ENCODE measurements at regions not wholly inside any gene's neighbourhood (a gene's known extent, or its start where the extent isn't known, plus 50 kb on each side); places are given as distances from the start of the nearest gene placed in this dataset.

DNA sequence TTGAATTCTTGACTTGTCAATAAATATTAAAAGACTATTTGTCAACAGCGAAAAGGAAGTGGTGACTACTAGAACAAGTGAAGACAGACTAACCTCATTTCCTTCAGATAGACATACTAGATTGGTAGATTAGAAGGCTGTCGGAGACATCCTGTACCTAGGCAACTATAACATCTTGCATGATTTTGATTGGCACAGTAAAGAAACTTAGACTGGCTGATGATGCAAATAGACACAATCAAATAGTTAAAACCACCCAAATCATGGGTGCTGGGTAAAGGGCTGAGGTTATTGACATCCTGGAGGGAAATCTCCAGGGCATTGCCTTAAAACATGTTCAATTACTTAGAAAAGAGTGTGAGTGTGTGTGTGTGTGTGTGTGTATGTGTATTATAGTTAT is 85.9 kb upstream of the EDEM3 start:
- TF ChIP-seq CTCF (IDR thresholded peaks at IDR 0.05 in 2 of 3, conservative IDR thresholded peaks at IDR 0.05 in 1 of 3; ENCODE audit: borderline replicate concordance in 1 of 3, insufficient read depth in 1 of 3, low read depth in 2 of 3, low read length in 2 of 3) = no peak
- TF ChIP-seq RAD21 (IDR thresholded peaks at IDR 0.05; ENCODE audit: low read depth) = no peak
- TF ChIP-seq, protein P1, sequence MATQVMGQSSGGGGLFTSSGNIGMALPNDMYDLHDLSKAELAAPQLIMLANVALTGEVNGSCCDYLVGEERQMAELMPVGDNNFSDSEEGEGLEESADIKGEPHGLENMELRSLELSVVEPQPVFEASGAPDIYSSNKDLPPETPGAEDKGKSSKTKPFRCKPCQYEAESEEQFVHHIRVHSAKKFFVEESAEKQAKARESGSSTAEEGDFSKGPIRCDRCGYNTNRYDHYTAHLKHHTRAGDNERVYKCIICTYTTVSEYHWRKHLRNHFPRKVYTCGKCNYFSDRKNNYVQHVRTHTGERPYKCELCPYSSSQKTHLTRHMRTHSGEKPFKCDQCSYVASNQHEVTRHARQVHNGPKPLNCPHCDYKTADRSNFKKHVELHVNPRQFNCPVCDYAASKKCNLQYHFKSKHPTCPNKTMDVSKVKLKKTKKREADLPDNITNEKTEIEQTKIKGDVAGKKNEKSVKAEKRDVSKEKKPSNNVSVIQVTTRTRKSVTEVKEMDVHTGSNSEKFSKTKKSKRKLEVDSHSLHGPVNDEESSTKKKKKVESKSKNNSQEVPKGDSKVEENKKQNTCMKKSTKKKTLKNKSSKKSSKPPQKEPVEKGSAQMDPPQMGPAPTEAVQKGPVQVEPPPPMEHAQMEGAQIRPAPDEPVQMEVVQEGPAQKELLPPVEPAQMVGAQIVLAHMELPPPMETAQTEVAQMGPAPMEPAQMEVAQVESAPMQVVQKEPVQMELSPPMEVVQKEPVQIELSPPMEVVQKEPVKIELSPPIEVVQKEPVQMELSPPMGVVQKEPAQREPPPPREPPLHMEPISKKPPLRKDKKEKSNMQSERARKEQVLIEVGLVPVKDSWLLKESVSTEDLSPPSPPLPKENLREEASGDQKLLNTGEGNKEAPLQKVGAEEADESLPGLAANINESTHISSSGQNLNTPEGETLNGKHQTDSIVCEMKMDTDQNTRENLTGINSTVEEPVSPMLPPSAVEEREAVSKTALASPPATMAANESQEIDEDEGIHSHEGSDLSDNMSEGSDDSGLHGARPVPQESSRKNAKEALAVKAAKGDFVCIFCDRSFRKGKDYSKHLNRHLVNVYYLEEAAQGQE (IDR thresholded peaks at IDR 0.05; ENCODE audit: low read depth) = no peak
- no peak for TF ChIP-seq POLR2AphosphoS5 (IDR thresholded peaks at IDR 0.05; ENCODE audit: low read depth, low read length)
- no peak for TF ChIP-seq SRF (IDR thresholded peaks at IDR 0.05; ENCODE audit: low read depth)
- TF ChIP-seq JUND (IDR thresholded peaks at IDR 0.05) = no peak
- TF ChIP-seq POLR2A (IDR thresholded peaks at IDR 0.05; ENCODE audit: borderline replicate concordance, extremely low read depth, insufficient read depth, insufficient read length) = no peak
